ENCODE measurements at regions not wholly inside any gene's neighbourhood (a gene's known extent, or its start where the extent isn't known, plus 50 kb on each side); places are given as distances from the start of the nearest gene placed in this dataset.

DNA sequence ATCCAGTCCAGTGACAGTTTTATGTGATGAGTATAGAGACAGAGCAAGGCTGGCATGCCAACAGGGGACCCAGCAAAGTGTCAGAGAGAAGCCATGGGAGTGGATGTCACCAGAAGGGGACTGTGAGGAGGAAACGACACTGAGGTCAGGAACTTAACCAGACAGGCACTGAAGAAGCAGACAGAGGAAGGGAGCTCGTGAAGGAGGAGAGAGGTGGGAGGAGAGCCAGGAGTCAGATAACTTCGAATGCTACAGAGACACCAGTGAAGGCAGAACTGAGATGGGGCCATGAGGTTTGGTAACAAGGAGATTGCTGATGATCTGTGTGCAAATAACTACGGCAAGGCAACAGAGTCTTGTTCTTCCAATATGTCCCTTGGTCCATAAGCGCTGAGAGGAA lies 211.1 kb upstream of the FOXA2 start:
- no peak for DNase-seq

DNA sequence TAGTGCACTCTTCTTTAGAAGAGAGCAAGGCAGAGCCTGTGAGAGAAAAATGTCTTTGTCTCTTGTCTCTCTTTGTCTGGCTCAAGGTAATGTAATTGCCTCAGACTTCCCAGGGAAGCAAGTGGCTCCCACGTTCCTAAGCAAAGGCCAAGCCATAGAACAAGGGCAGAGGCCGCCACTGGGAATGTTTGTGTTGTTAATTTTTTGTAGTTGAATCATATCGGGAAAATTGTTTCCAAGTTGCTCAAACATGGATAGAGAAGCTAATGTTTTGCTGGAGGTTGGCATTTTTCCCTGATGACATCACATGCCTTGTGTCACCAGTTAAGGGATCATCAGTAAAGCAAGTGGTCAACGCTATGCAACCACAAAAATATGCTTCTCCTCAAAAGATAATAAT lies 211.5 kb upstream of the FOXA2 start:
- no peak for DNase-seq

DNA sequence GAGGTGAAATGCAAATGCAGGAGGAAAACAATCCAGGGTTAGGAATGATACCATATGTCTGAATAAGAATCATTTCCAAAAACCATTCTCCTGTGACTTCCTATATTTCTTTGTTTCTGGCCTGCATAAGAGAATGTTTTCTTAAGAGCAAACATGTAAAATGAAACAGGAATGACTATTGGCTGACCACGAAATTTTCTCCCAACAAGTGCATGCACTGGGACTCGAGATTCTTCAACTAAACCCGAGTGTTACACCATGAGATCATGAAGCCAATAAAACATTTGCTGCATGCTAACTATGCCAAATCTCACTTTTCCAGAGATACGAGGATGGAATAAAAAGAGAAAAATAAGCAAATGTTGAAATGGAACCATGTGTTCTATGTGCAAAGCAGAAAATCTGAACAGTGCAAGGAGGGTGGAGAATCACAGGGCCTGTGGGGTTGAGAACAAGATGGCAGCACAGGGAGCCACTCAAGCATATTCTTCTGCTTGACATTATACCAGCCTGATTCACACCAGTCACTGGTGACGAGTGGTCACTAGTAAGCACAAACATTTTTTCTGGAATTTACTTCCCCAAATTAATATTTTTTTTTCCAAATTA lies 212.2 kb upstream of the FOXA2 start:
- no peak for DNase-seq

DNA sequence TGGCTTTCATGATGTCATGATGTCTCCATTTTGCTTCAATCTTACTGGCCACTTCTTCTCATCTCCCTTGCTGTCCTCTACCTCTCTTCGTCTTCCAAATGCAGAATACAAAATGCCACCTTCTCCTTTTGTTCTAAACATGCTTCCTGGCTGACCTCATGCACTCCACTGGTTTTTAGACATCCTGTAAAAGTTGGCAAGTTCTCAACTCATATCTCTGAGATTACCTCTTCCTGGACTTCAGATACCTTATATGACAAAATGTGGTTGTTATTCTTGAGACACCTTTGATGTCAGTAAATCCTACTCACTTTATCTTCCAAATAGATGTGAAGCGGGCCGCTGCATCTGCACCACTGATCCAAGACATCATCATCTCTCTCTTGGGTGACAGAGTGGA lies 212.7 kb upstream of the FOXA2 start:
- DNase-seq: no peak

DNA sequence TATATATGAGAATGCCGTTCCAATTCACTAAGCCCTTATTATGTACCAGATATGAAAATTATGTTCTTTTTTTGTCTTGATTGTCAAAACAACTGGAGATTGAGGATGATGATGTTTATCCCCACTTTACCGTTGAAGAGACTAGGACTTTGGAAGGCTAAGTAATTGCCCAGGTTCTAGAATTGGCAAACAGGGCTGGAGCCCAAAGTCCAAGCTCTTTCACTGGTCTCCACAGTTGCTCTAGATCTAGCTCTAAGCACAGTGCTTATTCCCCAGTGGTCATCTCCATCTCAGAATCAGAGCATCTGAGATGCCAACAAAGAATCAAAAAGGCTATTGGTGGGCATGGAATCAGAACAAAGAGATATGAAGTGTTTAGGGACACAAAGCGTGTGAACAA lies 215.3 kb upstream of the FOXA2 start:
- no peak for DNase-seq

DNA sequence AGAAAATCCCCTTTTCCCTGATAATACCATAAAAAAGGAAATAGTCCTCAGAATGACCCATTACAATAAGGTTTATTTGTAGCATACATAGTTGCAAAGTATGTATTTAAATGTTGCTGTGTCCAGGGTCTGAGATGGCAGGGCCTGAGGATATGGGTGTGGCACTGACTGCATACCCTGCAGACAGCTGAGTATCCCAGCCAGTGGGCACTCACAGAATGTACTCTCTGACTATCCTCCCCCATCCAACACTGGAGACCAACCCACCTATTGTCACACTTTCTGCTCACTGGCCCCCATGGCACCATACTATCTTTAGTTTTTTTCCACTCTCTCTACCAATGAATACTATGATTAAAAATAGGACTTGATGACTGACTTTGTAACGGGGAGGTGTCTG lies 215.8 kb upstream of the FOXA2 start:
- DNase-seq: no peak

DNA sequence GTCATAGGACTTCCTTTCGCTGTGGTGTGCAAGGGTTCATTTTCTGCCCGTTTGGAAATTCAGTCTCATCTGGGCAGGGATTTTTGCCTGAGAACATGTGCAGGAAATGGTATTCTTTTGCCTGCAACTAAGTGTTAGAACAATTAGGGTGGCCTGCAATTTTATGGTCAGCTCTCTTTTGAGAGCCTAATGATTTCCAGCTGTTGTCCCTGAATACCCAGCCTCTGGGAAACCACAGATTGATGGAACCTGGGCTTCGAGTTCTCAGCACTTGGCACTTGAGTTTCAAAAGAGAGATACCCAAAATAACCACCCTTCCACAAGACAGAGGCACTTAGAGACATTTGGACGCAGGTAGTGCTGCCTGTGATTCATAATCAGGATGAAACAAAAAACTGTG lies 217.2 kb upstream of the FOXA2 start:
- DNase-seq: no peak

DNA sequence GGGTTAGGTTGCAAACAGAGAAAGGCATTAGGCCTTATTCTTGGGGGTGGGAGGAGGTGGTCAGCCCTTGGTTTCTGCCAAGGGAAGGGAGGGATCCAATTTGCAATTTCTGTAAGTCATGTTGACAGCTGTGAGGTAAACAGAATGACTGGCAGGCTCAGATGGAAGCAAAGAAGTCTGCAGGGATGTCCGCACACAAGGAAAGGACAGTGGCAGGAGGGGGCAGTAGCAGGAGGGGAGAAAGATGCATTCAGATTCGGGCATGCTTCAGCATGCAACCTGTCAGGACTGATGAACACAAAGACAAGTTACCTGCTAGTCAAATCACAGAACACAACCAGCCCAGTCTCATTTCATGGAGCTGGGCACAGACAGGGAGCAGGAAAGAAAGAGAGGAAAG lies 217.9 kb upstream of the FOXA2 start:
- no peak for DNase-seq

DNA sequence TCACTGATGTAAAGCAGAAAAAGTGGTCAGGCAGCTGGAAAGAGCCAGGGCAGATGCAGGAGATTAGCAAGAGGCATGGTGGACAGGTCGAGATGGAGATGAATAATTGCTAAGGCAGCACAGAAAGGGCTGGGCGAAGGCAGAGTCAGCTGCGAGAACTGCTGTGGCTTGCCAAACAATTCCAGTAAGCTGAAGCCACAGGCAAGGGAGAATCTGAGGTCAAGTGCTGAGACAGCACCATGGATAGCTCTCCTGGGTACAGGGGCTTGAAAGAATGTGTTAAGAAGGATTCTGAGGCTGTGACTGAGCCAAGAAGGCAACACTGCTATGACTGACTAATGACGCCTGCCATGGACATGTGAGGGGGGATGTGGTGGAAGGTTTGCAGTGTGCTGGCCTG lies 220.8 kb upstream of the FOXA2 start:
- DNase-seq: no peak

DNA sequence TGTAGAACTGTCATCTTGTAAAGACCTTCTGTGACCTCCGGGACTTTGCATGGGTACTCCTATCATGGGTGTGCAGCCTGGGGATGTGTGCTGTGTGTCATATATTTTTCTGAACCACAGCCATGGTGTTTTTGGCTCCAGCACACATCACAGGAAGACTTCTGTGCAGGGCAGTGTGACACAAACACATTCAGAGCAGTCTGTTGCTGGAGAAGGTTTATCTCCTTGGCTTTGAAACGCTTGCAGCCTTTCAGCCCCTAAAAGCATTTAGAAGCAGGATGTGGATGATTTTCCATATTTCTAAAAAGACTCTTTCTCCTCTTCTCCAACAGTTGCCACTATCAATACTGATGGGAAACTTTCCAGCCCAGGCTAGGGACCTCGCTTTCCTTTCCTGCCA lies 221.6 kb upstream of the FOXA2 start:
- DNase-seq: no peak

DNA sequence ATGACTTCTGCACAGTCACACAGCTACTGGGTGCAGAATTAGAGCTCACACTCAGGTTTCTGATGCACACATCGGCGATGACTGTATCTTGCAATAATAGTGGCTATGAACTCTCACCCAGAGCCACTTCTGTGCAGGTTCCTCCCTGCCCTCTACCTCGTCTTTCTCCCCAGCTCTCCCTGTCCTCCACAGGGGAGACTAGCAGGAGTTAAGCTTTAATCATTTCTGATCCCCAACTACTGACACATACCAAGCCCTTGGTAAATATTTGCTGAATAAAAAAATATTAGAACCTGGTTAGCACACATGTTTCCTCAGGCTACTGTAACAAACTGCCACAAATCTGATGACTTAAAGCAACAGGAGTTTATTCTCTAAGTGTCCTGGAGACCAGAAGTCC lies 222.7 kb upstream of the FOXA2 start:
- DNase-seq: no peak

DNA sequence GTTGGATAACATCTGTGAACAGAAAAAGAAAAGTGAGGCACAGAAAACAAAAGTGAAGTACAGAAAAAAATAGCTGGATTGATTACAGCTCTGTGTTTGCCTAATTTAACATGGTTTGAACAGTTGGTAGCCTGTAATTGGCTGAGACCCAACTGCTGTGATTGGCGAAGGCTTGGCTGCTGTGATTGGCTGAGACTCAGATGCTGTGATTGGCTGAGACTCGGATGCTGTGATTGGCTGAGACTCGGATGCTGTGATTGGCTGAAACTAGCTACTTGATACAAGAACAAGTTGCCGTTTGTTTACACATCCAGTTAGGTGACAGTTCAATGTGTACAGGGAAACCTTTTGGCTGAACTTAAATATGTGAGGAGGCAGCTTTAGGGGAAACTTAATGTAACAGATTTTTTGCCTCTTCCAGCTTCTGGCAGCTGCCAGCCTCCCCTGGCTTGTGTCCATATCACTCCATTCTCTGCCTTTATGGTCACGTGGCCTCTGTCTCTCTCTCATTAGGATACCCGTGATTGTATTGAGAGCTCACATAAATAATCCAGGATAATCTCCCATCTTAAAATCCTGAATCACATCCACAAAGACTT lies 223.4 kb upstream of the FOXA2 start:
- DNase-seq: no peak

DNA sequence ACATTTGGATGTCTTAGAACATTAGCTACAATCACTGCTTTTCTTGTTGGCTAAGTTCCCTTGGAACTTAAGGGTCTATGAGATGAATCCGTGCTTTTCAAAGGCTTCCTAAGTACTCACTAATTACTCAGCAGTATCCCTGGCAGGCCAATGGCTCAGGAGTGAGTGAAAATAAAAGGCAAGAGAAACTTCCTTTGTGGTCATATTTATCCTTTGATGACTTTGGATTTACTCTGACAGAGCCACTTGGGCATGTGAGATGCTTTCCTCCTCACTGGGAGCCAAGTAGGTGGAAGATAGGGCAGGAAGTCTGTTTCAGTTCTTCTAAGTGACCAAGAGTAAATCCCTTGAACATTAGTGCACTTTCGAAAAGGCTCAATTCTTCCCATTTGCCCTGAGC lies 224.3 kb upstream of the FOXA2 start:
- no peak for DNase-seq

DNA sequence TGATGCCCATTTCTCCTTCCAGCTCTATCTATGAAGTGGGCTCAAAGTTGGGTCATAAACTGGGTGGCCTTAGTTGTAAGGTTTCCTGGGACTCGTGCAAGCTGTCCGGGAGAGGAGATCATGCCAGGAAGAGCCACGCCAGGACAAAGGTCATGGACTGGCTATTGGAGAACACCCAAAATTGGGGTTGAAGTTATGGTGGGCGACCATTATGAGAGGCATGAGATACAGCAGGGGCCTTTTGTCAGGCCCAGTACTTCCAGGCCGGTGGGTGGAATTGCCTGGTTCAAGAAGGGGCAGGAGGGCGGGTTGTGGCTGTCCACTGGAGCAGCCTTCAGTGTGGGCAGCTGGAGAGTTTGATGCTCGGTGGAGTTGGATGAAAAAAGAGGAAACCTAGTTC lies 225.1 kb upstream of the SSTR4 start:
- no peak for DNase-seq

DNA sequence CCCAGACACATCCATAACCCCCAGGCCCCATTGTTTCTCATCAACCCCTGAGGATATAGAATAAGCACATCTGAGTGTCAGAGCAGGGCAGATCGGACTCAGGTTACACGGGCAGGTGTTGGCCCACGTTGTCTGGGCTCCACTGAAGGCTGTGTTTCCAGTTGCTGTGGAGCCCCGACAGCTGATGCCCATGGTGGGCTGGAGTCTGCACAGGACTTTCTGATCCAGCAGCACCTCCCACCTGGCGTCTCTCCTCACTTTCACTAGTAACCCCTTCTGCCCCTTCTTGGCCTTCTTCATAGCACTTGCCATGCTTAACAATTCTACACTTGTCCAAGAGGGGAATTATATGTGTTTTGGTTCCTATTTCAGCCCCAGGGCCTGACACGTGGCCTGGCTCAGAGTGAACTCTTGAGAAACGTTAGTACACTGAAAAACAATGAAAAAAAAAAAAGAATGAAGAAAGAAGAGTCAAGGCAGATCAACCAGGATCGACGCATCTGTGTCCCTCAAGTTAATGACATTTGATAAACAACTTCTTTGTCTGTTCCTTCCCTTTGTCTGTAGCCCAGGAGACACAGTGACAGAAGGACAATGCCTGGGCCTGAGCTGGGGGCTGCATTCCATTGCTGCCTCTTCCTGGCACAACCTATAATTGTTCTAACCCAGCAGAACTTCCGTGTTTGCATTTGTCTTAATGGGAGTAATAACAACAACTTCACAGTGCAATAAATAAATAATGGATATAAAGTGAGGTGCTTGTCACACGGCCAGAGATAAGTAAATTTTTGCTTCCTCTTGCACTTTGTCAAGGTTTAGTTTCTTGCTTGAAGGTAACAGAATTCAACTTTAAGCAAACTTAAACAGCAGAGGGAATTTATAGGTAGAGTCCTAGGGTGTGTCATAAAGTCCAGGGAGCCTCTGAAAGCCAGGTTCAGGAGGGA lies 224.2 kb upstream of the SSTR4 start:
- DNase-seq: no peak

DNA sequence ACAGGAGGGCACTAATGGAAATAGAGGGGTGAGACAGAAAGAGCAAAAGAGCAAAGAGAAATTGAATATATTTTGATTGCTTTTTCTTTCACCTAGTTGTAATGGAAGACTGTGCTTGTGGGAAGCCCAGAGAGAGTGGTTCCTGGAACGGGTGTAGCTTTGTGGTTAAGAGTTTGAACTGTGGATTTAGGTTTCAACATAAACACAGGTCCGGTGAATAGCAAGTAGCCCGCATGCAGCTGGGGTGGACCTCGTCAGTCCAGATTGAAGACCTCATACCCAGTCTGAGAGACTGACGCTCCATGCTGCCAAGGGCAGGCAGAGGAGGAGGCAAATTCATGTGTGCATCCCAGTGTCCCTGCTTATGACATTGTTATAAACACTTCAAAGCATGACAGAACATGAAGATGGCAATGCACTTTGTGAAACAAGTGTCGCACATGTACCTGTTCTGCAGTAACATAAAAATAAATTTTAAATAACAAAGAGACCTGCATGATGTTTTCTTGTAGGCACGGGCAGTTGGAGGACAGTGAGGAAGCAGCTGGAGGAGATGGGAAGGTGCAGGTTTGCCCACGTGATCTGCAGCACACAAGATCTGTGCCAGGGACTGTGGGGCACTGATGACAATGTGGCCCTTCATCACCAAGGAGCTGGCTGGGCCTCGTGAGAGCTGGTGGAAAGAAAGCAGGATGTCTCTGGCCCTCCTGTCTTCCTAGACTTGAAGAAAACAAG lies 220.5 kb upstream of the SSTR4 start:
- DNase-seq: no peak

DNA sequence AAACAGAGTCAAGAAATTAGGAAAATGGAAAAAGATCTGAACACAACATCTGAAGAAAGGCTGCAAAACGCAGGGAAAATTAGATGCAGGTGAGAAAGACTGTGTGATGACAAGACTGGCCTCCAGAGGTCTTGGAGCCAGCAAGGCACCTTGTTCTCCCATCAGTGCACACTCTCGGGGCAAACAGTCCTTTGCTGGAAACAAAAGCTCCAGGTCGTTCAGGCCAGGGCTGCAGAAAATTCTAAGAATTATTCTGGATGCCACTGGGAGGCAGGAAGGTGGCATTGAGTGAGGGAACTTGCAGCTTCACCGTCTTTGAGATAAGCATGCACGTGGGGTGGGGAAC lies 219.9 kb upstream of the SSTR4 start:
- DNase-seq: no peak

DNA sequence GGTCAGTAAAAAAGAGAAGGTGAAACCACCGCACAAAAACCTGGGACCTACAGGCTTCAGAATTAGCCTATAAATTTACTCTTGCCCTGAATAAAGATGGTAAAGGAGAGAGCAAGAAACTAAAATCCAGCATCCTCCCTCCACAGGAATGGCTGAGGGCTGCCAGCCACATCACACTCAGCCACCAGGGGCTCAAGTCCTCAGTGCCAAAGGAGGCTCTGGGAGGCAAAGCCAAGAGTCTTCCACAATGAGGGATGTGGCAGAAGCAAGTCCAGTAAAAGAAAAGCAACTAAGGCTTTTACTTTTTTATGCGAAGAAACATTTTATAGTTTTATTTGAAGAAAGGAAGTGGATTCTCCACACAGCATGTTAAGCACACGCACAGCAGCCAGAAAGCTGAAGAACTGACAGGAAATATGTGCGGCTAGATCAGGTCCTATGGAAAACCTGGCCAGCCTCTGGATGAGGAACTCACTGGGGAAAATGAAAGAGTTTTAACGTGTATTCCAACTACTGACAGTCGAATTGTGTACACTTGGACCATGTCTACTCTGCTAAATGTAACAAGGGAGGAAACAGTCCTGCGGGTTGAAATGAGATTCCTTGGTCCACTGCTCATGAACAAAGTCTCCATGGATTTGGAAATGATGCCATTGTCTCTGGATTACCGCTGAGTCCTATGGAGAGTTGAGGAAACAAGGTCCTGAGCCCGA lies 219.4 kb upstream of the SSTR4 start:
- DNase-seq: no peak

DNA sequence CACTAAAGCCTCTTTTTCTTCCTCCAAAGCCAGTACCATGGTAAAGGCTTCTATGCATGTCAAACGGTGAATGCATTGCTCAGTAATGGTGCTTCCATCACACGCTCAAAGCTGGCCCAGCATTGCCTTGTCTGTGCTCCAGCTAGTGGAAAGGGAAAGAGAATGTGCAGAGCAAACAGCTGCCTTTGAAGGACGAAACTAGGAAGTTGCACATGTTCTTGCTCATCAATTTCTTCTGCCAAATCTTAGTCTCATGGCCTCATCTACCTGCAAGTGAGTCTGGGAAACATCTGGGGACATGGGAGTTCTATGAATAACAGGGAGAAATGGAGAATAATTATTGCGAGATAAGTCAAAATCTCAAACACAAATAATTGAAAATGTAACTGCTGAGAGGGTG lies 216.5 kb upstream of the SSTR4 start:
- no peak for DNase-seq

DNA sequence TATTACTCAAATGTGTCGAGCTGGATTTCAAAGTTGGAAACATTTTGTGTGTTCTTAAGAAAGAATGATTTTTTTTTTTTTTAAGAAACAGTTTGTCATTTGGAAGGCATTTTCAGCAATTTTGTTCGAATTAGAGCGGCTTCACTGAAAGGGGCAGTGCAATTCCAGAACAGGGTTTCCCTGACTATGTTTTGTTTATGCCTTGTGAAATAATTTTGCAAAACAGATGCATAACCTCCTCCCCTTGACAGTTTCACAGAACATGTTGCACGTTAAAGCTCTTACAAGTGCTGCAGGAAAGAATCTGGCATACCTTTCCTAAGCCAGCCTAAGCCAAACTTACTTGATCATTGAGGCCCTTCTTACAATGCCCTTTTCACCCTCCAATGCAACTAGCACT lies 216.0 kb upstream of the SSTR4 start:
- DNase-seq: no peak

DNA sequence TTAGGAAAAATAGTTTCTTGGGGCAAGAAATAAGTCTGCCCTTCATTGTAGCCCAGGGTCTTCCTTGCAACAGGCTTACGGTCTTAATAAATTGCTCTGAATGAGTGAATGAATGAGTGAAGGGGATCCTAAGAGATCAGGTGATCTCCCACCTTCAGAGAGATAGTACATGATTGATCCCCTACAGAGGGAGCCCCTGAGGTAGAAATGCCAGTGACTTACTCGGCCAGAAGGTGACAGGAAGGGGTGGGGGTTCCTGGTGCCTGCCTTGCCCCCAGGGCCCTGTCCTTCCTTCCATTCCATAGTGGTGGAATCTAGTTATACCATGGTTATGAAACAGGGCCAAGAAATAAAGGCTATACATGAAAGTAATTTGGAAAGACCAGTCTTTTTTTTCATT lies 215.3 kb upstream of the SSTR4 start:
- DNase-seq: no peak

DNA sequence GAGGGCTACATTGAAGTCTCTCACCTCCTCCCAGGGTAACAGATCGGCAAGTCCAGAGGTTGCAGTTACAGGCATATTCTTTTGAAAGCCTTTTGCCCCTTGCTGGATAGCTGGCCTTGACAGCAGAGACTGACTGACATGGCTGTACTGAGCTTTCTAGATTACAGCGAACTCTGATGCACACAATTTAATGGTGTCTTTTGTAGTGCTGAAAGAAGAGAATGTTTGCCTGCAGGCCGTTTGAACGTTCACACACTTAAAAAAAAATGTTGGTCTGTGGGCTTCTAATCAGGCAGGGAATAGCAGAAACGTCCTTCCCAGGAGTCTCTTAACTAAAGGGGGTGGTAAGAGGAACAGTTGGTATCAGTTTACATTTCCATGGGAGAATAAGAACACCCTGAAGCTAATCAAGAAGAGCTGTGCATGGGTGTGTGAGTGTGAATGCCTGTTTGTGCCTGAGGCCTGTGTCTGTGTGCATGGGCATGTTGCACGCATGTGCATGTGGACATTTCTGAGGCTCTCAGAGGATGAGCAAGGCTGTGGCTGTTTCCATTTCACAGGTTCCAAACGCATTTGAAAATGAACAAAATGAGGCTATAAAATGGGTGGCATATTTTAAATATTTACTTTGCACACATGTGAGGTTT lies 213.9 kb upstream of the SSTR4 start:
- no peak for DNase-seq

DNA sequence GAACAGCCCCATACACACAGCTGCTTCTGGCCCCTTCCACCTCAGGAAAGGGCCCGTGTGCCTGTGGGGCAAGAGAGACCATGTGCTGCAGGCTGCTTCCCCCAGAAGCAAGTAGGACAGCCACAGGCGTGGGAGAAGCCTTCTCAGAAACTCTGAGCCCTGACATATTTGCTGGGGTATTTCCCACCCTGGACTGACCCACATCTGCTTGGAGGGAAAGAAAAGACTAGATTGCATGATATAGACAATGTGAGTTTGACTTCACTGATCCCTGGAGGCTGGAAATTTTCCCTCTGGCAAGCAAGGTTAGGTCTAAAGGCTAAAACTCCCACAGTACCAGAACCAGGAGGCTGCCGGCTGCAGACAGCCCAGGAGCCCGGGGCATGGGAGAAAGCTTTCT lies 213.3 kb upstream of the SSTR4 start:
- no peak for DNase-seq
